SU-DHL-6 (cell line): ENCODE measurements at regions not wholly inside any gene's neighbourhood (a gene's known extent, or its start where the extent isn't known, plus 50 kb on each side); places are given as distances from the start of the nearest gene placed in this dataset.

Experiments
- H2AFZ ChIP-seq: fragments of 200-600 bp; sonication (generic); 2 replicates; pipeline ENCODE4 v1.6.1; 2014; ENCODE audit warnings: low read depth, mild to moderate bottlenecking, moderate library complexity, mixed read lengths, antibody characterized with exemption, low read length; ENCODE audit not compliant: severe bottlenecking
- H3F3A ChIP-seq: fragments of 200-600 bp; shearing (Covaris generic); 2 replicates; pipeline ENCODE4 v1.6.0; 2016; ENCODE audit warnings: antibody characterized with exemption, mild to moderate bottlenecking; ENCODE audit not compliant: insufficient read depth
- H3K27ac ChIP-seq: fragments of 200-600 bp; sonication (generic); 2 replicates; pipeline ENCODE4 v1.5.1; 2016; ENCODE audit warnings: low read depth, mild to moderate bottlenecking, low read length, moderate library complexity, mixed read lengths
- H3K27me3 ChIP-seq: fragments of 200-600 bp; sonication (generic), shearing (Covaris generic); 2 replicates; pipeline ENCODE4 v1.6.0; 2014; ENCODE audit warnings: mild to moderate bottlenecking, low read length
- H3K36me3 ChIP-seq: fragments of 200-600 bp; sonication (generic); 2 replicates; pipeline ENCODE4 v1.6.1; 2014; ENCODE audit warnings: mild to moderate bottlenecking, low read length, mixed read lengths
- H3K4me2 ChIP-seq: fragments of 300-600, 200-600 bp; shearing (Covaris generic), sonication (generic); 2 replicates; pipeline ENCODE4 v1.6.0; 2014; ENCODE audit warnings: low read length, low read depth, mild to moderate bottlenecking; ENCODE audit not compliant: poor library complexity, severe bottlenecking
- H3K4me3 ChIP-seq: fragments of 200-600 bp; sonication (generic); 2 replicates; pipeline ENCODE4 v1.5.1; 2014; ENCODE audit warnings: antibody characterized with exemption, low read length, mild to moderate bottlenecking, mixed read lengths; ENCODE audit not compliant: insufficient read depth, poor library complexity, severe bottlenecking
- H3K79me2 ChIP-seq: fragments of 200-600 bp; sonication (generic); 2 replicates; pipeline ENCODE4 v1.6.1; 2014; ENCODE audit warnings: mild to moderate bottlenecking, low read length, moderate library complexity; ENCODE audit not compliant: insufficient read depth
- H3K9ac ChIP-seq: fragments of 200-600 bp; sonication (generic); 2 replicates; pipeline ENCODE4 v1.7.0; 2014; ENCODE audit warnings: mild to moderate bottlenecking, low read length
- H3K9me2 ChIP-seq: fragments of 200-600 bp; sonication (generic); replicated peaks from 2 replicates; pipeline ENCODE4 v1.6.1; 2014; ENCODE audit warnings: low read length; ENCODE audit not compliant: insufficient read depth
- H3K9me3 ChIP-seq: fragments of 200-600 bp; sonication (generic); 2 replicates; pipeline ENCODE4 v1.6.1; 2014; ENCODE audit warnings: low read length, mixed read lengths; ENCODE audit not compliant: insufficient read depth
- H4K20me1 ChIP-seq: fragments of 200-600 bp; sonication (generic); 2 replicates; pipeline ENCODE4 v1.6.1; 2014; ENCODE audit warnings: low read depth, mild to moderate bottlenecking, antibody characterized with exemption, low read length, moderate library complexity, mixed read lengths
- CTCF ChIP-seq: fragments of 200-600 bp; sonication (generic); IDR thresholded peaks from one replicate; pipeline ENCODE4 v1.5.1; 2017; ENCODE audit warnings: antibody characterized with exemption, mild to moderate bottlenecking, low read length, moderate library complexity; ENCODE audit not compliant: insufficient read depth, poor library complexity, severe bottlenecking
- EZH2phosphoT487 ChIP-seq: fragments of 200-600 bp; sonication (generic), shearing (Covaris generic); conservative IDR thresholded peaks from 2 replicates; pipeline ENCODE4 v1.6.1; 2018; ENCODE audit warnings: mild to moderate bottlenecking, antibody characterized with exemption, low read length, moderate library complexity, mixed read lengths

GRCh38 chr5:85249204-85249603 lies 864.5 kb upstream of the EDIL3 start:
- Histone ChIP-seq H3K36me3 (no peaks in the 10 kb centered on the region), H3K9ac (no peak overlapping the region), H3K79me2 (no peaks in the 10 kb centered on the region), H3K27ac (no peak overlapping the region), H3K4me2 (no peak overlapping the region), H2AFZ (no peak overlapping the region), H3K9me2 (no peaks in the 10 kb centered on the region), H3K4me3 (no peak overlapping the region), H3K9me3 (no peaks in the 10 kb centered on the region), H3K27me3 (no peaks in the 10 kb centered on the region), H4K20me1 (no peaks in the 10 kb centered on the region), H3F3A (no peaks in the 10 kb centered on the region)
- TF ChIP-seq EZH2phosphoT487 (no peak), CTCF (no peak)

- Histone ChIP-seq H3K9me2 (no peaks in the 10 kb centered on the region), H3F3A (no peaks in the 10 kb centered on the region), H2AFZ (no peak overlapping the region), H3K36me3 (no peaks in the 10 kb centered on the region), H3K9me3 (no peaks in the 10 kb centered on the region), H3K79me2 (no peaks in the 10 kb centered on the region), H3K4me3 (no peak overlapping the region), H3K4me2 (no peak overlapping the region), H3K27me3 (no peaks in the 10 kb centered on the region), H4K20me1 (no peaks in the 10 kb centered on the region), H3K27ac (no peak overlapping the region), H3K9ac (no peak overlapping the region)
- TF ChIP-seq EZH2phosphoT487, result no peak
- no peak for TF ChIP-seq CTCF
Observed at GRCh38 chr5:85263125-85263524, 878.4 kb upstream of the EDIL3 start.

GRCh38 chr5:85266692-85267091 lies 882.0 kb upstream of the EDIL3 start:
- Histone ChIP-seq H2AFZ (no peak overlapping the region), H4K20me1 (no peaks in the 10 kb centered on the region), H3F3A (no peaks in the 10 kb centered on the region), H3K9me2 (no peaks in the 10 kb centered on the region), H3K9me3 (no peaks in the 10 kb centered on the region), H3K4me2 (no peak overlapping the region), H3K27me3 (no peaks in the 10 kb centered on the region), H3K4me3 (no peak overlapping the region), H3K79me2 (no peaks in the 10 kb centered on the region), H3K9ac (no peak overlapping the region), H3K36me3 (no peaks in the 10 kb centered on the region), H3K27ac (no peak overlapping the region)
- TF ChIP-seq CTCF, result no peak
- TF ChIP-seq EZH2phosphoT487, result no peak

- no peaks in the 10 kb centered on the region for H3K36me3 ChIP-seq
- TF ChIP-seq EZH2phosphoT487 (no peak), CTCF (no peak)
- H3K79me2 ChIP-seq, result no peaks in the 10 kb centered on the region
Observed at GRCh38 chr5:85268194-85268593, 883.5 kb upstream of the EDIL3 start.

More at GRCh38 chr5:85268194-85268593, 883.5 kb upstream of the EDIL3 start:
- H3K4me2 ChIP-seq, result no peak overlapping the region
- no peak overlapping the region for H2AFZ ChIP-seq
- H3K27ac ChIP-seq, result no peak overlapping the region
- H3K27me3 ChIP-seq, result no peaks in the 10 kb centered on the region
- H3K9ac ChIP-seq, result no peak overlapping the region
- H3F3A ChIP-seq, result no peaks in the 10 kb centered on the region
- no peaks in the 10 kb centered on the region for H4K20me1 ChIP-seq
- no peak overlapping the region for H3K4me3 ChIP-seq
- no peaks in the 10 kb centered on the region for H3K9me3 ChIP-seq
- no peaks in the 10 kb centered on the region for H3K9me2 ChIP-seq
